Activated naive CD4-positive, alpha-beta T cell treated with anti-CD3 and anti-CD28 coated beads, Interleukin-2, amount 10 ng/mL, durations not matched to agents 7 days and 5 days (primary cell): ENCODE measurements at regions not wholly inside any gene's neighbourhood (a gene's known extent, or its start where the extent isn't known, plus 50 kb on each side); places are given as distances from the start of the nearest gene placed in this dataset.

ENCODE experiments used
- CTCF ChIA-PET: fragments of 350-600 bp; sonication (Branson Sonifier 250); formaldehyde crosslinking; loops from one replicate; lab custom pipeline; 2021; ENCODE audit warnings: antibody characterized with exemption; lab: Charles Lee
- DNase-seq: peaks from one replicate; pipeline ENCODE4 v3.0.0-alpha.2; 2020
- H3K27ac Mint-ChIP-seq: one replicate; pipeline ENCODE4 v1.8.0; 2021; ENCODE audit warnings: mild to moderate bottlenecking, moderate library complexity, mixed read lengths
- H3K27me3 Mint-ChIP-seq: one replicate; pipeline ENCODE4 v1.8.0; 2021; ENCODE audit warnings: mild to moderate bottlenecking, mixed read lengths
- H3K36me3 Mint-ChIP-seq: one replicate; pipeline ENCODE4 v1.8.0; 2021; ENCODE audit warnings: mixed read lengths
- H3K4me1 Mint-ChIP-seq: one replicate; pipeline ENCODE4 v1.8.0; 2021; ENCODE audit warnings: mixed read lengths
- H3K4me3 Mint-ChIP-seq: one replicate; pipeline ENCODE4 v1.8.0; 2021; ENCODE audit warnings: mild to moderate bottlenecking, moderate library complexity, mixed read lengths
- H3K9me3 Mint-ChIP-seq: one replicate; pipeline ENCODE4 v1.8.0; 2021; ENCODE audit warnings: mixed read lengths

- no peaks in the 10 kb centered on the region for H3K4me1 Mint-ChIP-seq
- H3K36me3 Mint-ChIP-seq, result no peaks in the 10 kb centered on the region
- H3K4me3 Mint-ChIP-seq, result no peak overlapping the region
- H3K27ac Mint-ChIP-seq, result no peak overlapping the region
- H3K27me3 Mint-ChIP-seq, result peaks cover 42% of the 10 kb centered on the region
- H3K9me3 Mint-ChIP-seq, result no peaks in the 10 kb centered on the region
- DNase-seq, result peak; percentile 58
- CTCF ChIA-PET, result interaction anchor here (0.6 to 1.9 kb wide), 6 partner anchors 9 to 268 kb away, joined by 3 to 6 read pairs (median 4); no protein-coding TSS in a partner anchor
These were observed 180.3 kb upstream of the TSC22D2 start for GRCh38 chr3:150227839-150228238.

- Mint-ChIP-seq H3K27me3 (peaks cover 61% of the 10 kb centered on the region), H3K9me3 (no peaks in the 10 kb centered on the region), H3K36me3 (no peaks in the 10 kb centered on the region), H3K4me3 (no peak overlapping the region), H3K27ac (no peak overlapping the region), H3K4me1 (peaks cover 2% of the 10 kb centered on the region)
- CTCF ChIA-PET, result interaction anchor here (1.2 to 1.6 kb wide), 2 partner anchors 12 to 14 kb away, joined by 4 read pairs; no protein-coding TSS in a partner anchor
- no peak for DNase-seq
These were observed 182.1 kb upstream of the TSC22D2 start for GRCh38 chr3:150225986-150226385.

GRCh38 chr3:150223558-150223957 is 184.5 kb upstream of the TSC22D2 start:
- Mint-ChIP-seq H3K27ac (no peak overlapping the region), H3K36me3 (no peaks in the 10 kb centered on the region), H3K4me3 (no peak overlapping the region), H3K27me3 (peaks cover 71% of the 10 kb centered on the region), H3K9me3 (no peaks in the 10 kb centered on the region), H3K4me1 (peaks cover 2% of the 10 kb centered on the region)
- CTCF ChIA-PET, result interaction anchor here (0.6 to 1.8 kb wide), 2 partner anchors 256 to 655 kb away, joined by 3 to 5 read pairs; no protein-coding TSS in a partner anchor
- DNase-seq, result no peak

GRCh38 chr3:150222691-150223489 is 185.2 kb upstream of the TSC22D2 start:
- Mint-ChIP-seq H3K36me3 (no peaks in the 10 kb centered on the region), H3K4me1 (peaks cover 2% of the 10 kb centered on the region), H3K9me3 (no peaks in the 10 kb centered on the region), H3K27ac (no peak overlapping the region), H3K4me3 (no peak overlapping the region), H3K27me3 (peaks cover 70% of the 10 kb centered on the region)
- DNase-seq, result no peak
- CTCF ChIA-PET, result interaction anchor here (0.6 to 1.8 kb wide), 3 partner anchors 189 to 272 kb away, joined by 3 to 9 read pairs (median 5); no protein-coding TSS in a partner anchor

- DNase-seq, result no peak
- Mint-ChIP-seq H3K27me3 (peaks cover 69% of the 10 kb centered on the region), H3K4me1 (peaks cover 2% of the 10 kb centered on the region)
These were observed 186.1 kb upstream of the TSC22D2 start for GRCh38 chr3:150221904-150222523.

GRCh38 chr3:150220799-150221198 is 187.3 kb upstream of the TSC22D2 start:
- no peak overlapping the region for H3K4me3 Mint-ChIP-seq
- peaks cover 2% of the 10 kb centered on the region for H3K4me1 Mint-ChIP-seq
- no peaks in the 10 kb centered on the region for H3K36me3 Mint-ChIP-seq
- CTCF ChIA-PET, result interaction anchor here (0.8 to 1.6 kb wide), 9 partner anchors 12 to 449 kb away, joined by 3 to 6 read pairs (median 3); no protein-coding TSS in a partner anchor
- H3K27me3 Mint-ChIP-seq, result peaks cover 60% of the 10 kb centered on the region
- no peak overlapping the region for H3K27ac Mint-ChIP-seq
- no peaks in the 10 kb centered on the region for H3K9me3 Mint-ChIP-seq
- DNase-seq, result no peak

More at GRCh38 chr3:150221904-150222523, 186.1 kb upstream of the TSC22D2 start:
- CTCF ChIA-PET, result interaction anchor here (1.4 to 1.8 kb wide), 2 partner anchors 254 to 273 kb away, joined by 5 to 9 read pairs; no protein-coding TSS in a partner anchor
- H3K4me3 Mint-ChIP-seq, result no peak overlapping the region
- no peaks in the 10 kb centered on the region for H3K9me3 Mint-ChIP-seq
- no peak overlapping the region for H3K27ac Mint-ChIP-seq
- no peaks in the 10 kb centered on the region for H3K36me3 Mint-ChIP-seq

GRCh38 chr3:150220041-150220440 is 188.1 kb upstream of the TSC22D2 start:
- no peak overlapping the region for H3K4me3 Mint-ChIP-seq
- H3K27ac Mint-ChIP-seq, result no peak overlapping the region
- no peaks in the 10 kb centered on the region for H3K9me3 Mint-ChIP-seq
- peaks cover 55% of the 10 kb centered on the region for H3K27me3 Mint-ChIP-seq
- peaks cover 2% of the 10 kb centered on the region for H3K4me1 Mint-ChIP-seq
- no peaks in the 10 kb centered on the region for H3K36me3 Mint-ChIP-seq
- no peak for DNase-seq
- CTCF ChIA-PET, result interaction anchor here (0.8 to 1.8 kb wide), 11 partner anchors 8 to 449 kb away, joined by 3 to 6 read pairs (median 3); no protein-coding TSS in a partner anchor

GRCh38 chr3:150218841-150219240 is 189.3 kb upstream of the TSC22D2 start:
- Mint-ChIP-seq H3K4me1 (peaks cover 2% of the 10 kb centered on the region), H3K27me3 (peaks cover 46% of the 10 kb centered on the region), H3K4me3 (no peak overlapping the region), H3K36me3 (no peaks in the 10 kb centered on the region), H3K9me3 (no peaks in the 10 kb centered on the region), H3K27ac (no peak overlapping the region)
- DNase-seq, result no peak
- CTCF ChIA-PET, result interaction anchor here (0.5 to 1.8 kb wide), 4 partner anchors 9 to 277 kb away, joined by 3 to 6 read pairs (median 3); no protein-coding TSS in a partner anchor

- Mint-ChIP-seq H3K36me3 (no peaks in the 10 kb centered on the region), H3K27me3 (peaks cover 42% of the 10 kb centered on the region), H3K4me1 (peaks cover 2% of the 10 kb centered on the region), H3K9me3 (no peaks in the 10 kb centered on the region), H3K4me3 (no peak overlapping the region), H3K27ac (no peak overlapping the region)
- CTCF ChIA-PET, result interaction anchor here (0.6 to 1.8 kb wide), 4 partner anchors 9 to 340 kb away, joined by 3 to 6 read pairs (median 3); no protein-coding TSS in a partner anchor
- DNase-seq, result no peak
These were observed 189.9 kb upstream of the TSC22D2 start for GRCh38 chr3:150218236-150218635.

- no peaks in the 10 kb centered on the region for H3K9me3 Mint-ChIP-seq
These were observed 190.4 kb upstream of the TSC22D2 start for GRCh38 chr3:150217691-150218090.

GRCh38 chr3:150216866-150217600 is 191.1 kb upstream of the TSC22D2 start:
- Mint-ChIP-seq H3K27ac (no peak overlapping the region), H3K9me3 (no peaks in the 10 kb centered on the region)
- CTCF ChIA-PET, result interaction anchor here (1.1 kb wide), 1 partner anchor 11 kb away, joined by 3 read pairs; no protein-coding TSS in a partner anchor

More at GRCh38 chr3:150217691-150218090, 190.4 kb upstream of the TSC22D2 start:
- no peak for DNase-seq
- peaks cover 36% of the 10 kb centered on the region for H3K27me3 Mint-ChIP-seq
- no peak overlapping the region for H3K27ac Mint-ChIP-seq
- no peaks in the 10 kb centered on the region for H3K36me3 Mint-ChIP-seq
- CTCF ChIA-PET, result no interaction called here
- peaks cover 2% of the 10 kb centered on the region for H3K4me1 Mint-ChIP-seq
- H3K4me3 Mint-ChIP-seq, result no peak overlapping the region

GRCh38 chr3:150216041-150216811 is 191.9 kb upstream of the TSC22D2 start:
- peaks cover 1% of the 10 kb centered on the region for H3K4me1 Mint-ChIP-seq
- no peaks in the 10 kb centered on the region for H3K36me3 Mint-ChIP-seq
- H3K27ac Mint-ChIP-seq, result no peak overlapping the region
- peaks cover 22% of the 10 kb centered on the region for H3K27me3 Mint-ChIP-seq
- H3K9me3 Mint-ChIP-seq, result no peaks in the 10 kb centered on the region
- H3K4me3 Mint-ChIP-seq, result no peak overlapping the region
- DNase-seq, result no peak
- CTCF ChIA-PET, result interaction anchor here (0.6 to 1.1 kb wide), 2 partner anchors 12 to 83 kb away, joined by 3 to 4 read pairs; no protein-coding TSS in a partner anchor

More at GRCh38 chr3:150216866-150217600, 191.1 kb upstream of the TSC22D2 start:
- Mint-ChIP-seq H3K36me3 (no peaks in the 10 kb centered on the region), H3K27me3 (peaks cover 30% of the 10 kb centered on the region), H3K4me3 (no peak overlapping the region), H3K4me1 (peaks cover 2% of the 10 kb centered on the region)
- no peak for DNase-seq

GRCh38 chr3:150215616-150216015 is 192.5 kb upstream of the TSC22D2 start:
- CTCF ChIA-PET, result interaction anchor here (0.6 kb wide), 1 partner anchor 83 kb away, joined by 4 read pairs; no protein-coding TSS in a partner anchor
- DNase-seq, result no peak
- Mint-ChIP-seq H3K4me3 (no peak overlapping the region), H3K36me3 (no peaks in the 10 kb centered on the region), H3K27me3 (peaks cover 19% of the 10 kb centered on the region), H3K4me1 (no peaks in the 10 kb centered on the region), H3K27ac (no peak overlapping the region), H3K9me3 (no peaks in the 10 kb centered on the region)
